ENCODE measurements at regions not wholly inside any gene's neighbourhood (a gene's known extent, or its start where the extent isn't known, plus 50 kb on each side); places are given as distances from the start of the nearest gene placed in this dataset.

DNA sequence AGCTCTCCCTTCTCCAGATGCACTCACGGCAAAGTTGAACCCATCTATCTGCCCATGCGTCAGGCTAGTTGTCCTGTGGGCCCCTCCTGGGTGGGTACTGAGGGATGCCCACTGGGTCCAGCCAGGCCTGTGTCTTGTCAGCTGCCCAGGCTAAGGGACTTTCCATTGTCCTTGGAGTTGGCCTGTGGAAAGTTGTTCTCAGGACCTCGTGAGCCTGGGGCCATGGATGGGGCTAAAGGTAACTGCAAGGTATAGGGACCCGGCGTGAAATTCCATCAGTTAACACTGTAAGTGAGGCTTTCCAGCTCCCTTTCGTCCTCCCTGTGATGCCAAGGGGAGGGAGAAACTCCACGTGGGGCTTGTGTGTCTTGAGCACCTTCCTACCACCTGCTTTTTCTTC lies 126.5 kb downstream of the CEBPB start:
- no peaks in the 10 kb centered on the region for H3K9me3 Mint-ChIP-seq
- H3K27ac Mint-ChIP-seq = no peak overlapping the region
- H3K4me1 Mint-ChIP-seq = peaks cover 6% of the 10 kb centered on the region
- peaks cover 26% of the 10 kb centered on the region for H3K27me3 Mint-ChIP-seq
- no peak for DNase-seq
- H3K4me3 Mint-ChIP-seq = no peak overlapping the region
- H3K36me3 Mint-ChIP-seq = no peaks in the 10 kb centered on the region

DNA sequence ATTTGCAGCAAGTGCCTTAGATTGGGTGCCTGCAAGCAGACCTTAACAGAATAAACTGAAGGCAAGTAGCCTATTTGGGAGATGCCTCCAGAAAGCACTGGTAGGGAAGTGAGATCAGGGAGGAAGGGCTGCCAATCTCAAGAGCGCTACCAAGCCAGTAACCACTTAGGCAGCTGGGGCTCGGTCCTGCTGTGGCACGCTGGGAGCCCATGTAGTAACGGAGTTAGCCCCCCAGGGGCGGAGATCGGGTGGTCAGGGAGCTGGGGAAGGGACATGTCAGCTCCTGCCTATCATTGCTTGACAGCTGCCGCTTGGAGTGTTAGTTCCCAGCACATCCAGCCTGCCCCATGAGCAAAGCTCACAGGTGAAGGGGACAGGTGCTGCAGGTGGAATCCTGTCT lies 127.0 kb downstream of the CEBPB start:
- Mint-ChIP-seq H3K27me3 (peaks cover 26% of the 10 kb centered on the region), H3K4me1 (peaks cover 6% of the 10 kb centered on the region), H3K9me3 (no peaks in the 10 kb centered on the region), H3K4me3 (no peak overlapping the region), H3K27ac (no peak overlapping the region), H3K36me3 (no peaks in the 10 kb centered on the region)
- DNase-seq = no peak

GRCh38 chr20:50318710-50319109 lies 128.1 kb downstream of the CEBPB start:
- H3K9me3 Mint-ChIP-seq = no peaks in the 10 kb centered on the region
- no peak for DNase-seq

DNA sequence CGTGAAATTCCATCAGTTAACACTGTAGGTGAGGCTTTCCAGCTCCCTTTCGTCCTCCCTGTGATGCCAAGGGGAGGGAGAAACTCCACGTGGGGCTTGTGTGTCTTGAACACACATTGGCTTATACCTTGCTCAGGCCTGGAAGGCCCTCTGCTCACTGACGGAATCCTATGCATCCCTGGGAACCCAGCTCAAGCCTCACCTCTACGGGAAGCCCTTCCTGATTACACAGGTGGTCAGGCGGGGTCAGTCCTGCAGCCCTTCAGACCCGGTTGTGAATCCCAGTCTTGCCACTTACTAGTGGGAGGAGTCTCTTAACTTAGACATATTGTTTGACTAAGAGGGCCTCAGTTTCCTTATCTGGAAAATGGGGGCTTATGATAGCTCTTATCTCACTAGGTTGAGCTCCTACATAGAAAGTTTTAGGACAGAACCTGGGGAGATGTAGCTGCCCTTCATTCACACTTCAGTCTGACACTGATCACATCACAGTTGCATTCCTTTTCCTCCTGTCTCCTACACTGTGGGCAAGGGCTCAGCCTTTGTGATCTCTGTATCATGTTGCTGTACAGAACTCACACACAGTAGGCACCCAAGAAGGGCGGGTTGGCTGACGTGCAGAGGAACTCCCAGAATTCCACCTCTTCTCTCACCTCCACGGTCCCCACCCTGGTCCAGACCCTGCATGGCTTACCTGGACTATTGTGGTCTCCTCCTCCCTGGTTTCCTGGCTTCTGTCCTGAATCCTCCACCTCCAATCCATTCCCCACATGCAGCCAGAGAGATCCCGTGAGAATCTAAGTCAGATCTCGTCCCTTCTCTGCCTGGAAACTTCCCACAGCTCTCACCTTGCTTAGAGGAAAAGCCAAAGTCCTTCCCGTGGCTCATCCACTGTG lies 129.6 kb downstream of the CEBPB start:
- Mint-ChIP-seq H3K36me3 (no peaks in the 10 kb centered on the region), H3K27ac (no peak overlapping the region), H3K4me1 (peaks cover 6% of the 10 kb centered on the region), H3K27me3 (peaks cover 18% of the 10 kb centered on the region), H3K9me3 (no peaks in the 10 kb centered on the region), H3K4me3 (no peak overlapping the region)
- no peak for DNase-seq

More at GRCh38 chr20:50318710-50319109, 128.1 kb downstream of the CEBPB start:
- Mint-ChIP-seq H3K27ac (no peak overlapping the region), H3K27me3 (peaks cover 21% of the 10 kb centered on the region), H3K4me1 (peaks cover 6% of the 10 kb centered on the region), H3K36me3 (no peaks in the 10 kb centered on the region), H3K4me3 (no peak overlapping the region)

DNA sequence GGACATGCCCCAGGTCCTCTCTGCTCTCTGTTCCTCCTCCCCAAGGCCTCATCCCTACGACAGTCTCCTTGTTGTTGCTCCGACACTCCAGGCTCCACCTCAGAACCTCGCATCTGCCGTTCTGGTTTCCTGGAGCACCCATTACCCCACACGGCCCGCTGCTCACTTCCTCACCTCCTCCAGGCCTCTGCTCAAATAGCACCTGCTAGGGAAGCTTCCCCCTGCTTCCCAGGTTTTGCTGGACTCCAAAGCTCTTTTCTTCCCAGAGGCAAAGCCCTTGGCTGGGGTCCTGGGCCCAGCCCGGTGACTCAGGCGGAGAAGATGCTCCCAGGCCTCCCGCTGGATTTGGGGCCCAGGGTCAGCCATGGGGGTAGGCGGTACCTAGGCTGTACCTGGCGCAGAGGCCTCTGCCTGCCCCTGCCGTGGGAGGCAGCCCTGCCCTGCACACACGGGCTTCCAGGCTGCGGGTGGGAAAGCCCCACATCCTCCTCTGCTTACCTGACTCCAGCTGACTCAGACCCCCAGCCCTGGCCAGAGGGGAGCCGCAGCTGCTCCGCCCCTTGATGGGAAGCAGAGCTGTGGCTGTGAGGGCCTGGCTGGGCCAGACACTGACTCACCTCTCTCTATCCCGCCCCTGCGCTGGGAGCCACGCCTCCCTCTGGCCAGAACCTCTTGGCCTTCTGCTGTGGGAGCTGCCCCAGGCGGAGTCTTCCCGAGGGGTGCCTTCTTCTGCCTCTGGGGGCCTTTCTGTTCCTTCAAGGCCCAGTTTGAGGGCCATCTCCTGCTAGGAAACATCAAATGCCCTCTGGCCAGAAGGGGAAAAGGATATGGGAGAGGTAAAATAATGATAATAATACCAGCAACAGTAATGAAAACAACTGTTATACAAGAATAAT lies 130.5 kb downstream of the CEBPB start:
- H3K36me3 Mint-ChIP-seq = no peaks in the 10 kb centered on the region
- H3K4me3 Mint-ChIP-seq = no peak overlapping the region
- DNase-seq = peak; percentile 47
- peaks cover 6% of the 10 kb centered on the region for H3K4me1 Mint-ChIP-seq
- H3K27ac Mint-ChIP-seq = no peak overlapping the region
- H3K9me3 Mint-ChIP-seq = no peaks in the 10 kb centered on the region
- peaks cover 11% of the 10 kb centered on the region for H3K27me3 Mint-ChIP-seq

- H3K4me3 Mint-ChIP-seq = no peak overlapping the region
- no peak for DNase-seq
- H3K36me3 Mint-ChIP-seq = no peaks in the 10 kb centered on the region
- H3K4me1 Mint-ChIP-seq = peaks cover 6% of the 10 kb centered on the region
- H3K9me3 Mint-ChIP-seq = no peaks in the 10 kb centered on the region
- H3K27me3 Mint-ChIP-seq = peaks cover 6% of the 10 kb centered on the region
- no peak overlapping the region for H3K27ac Mint-ChIP-seq
These were observed 131.3 kb downstream of the CEBPB start for GRCh38 chr20:50321797-50322480.

GRCh38 chr20:50322703-50323131 lies 132.1 kb downstream of the CEBPB start:
- no peak overlapping the region for H3K27ac Mint-ChIP-seq

GRCh38 chr20:50323209-50323608 lies 132.6 kb downstream of the CEBPB start:
- H3K9me3 Mint-ChIP-seq = no peaks in the 10 kb centered on the region
- no peak overlapping the region for H3K27ac Mint-ChIP-seq
- peaks cover 6% of the 10 kb centered on the region for H3K4me1 Mint-ChIP-seq
- peaks cover 5% of the 10 kb centered on the region for H3K27me3 Mint-ChIP-seq
- no peak overlapping the region for H3K4me3 Mint-ChIP-seq
- H3K36me3 Mint-ChIP-seq = no peaks in the 10 kb centered on the region
- DNase-seq = no peak

More at GRCh38 chr20:50322703-50323131, 132.1 kb downstream of the CEBPB start:
- Mint-ChIP-seq H3K36me3 (no peaks in the 10 kb centered on the region), H3K4me3 (no peak overlapping the region), H3K9me3 (no peaks in the 10 kb centered on the region), H3K27me3 (peaks cover 5% of the 10 kb centered on the region), H3K4me1 (peaks cover 6% of the 10 kb centered on the region)
- no peak for DNase-seq

- no peak for DNase-seq
- no peak overlapping the region for H3K27ac Mint-ChIP-seq
- H3K4me3 Mint-ChIP-seq = no peak overlapping the region
- H3K27me3 Mint-ChIP-seq = peaks cover 5% of the 10 kb centered on the region
- no peaks in the 10 kb centered on the region for H3K9me3 Mint-ChIP-seq
- H3K36me3 Mint-ChIP-seq = no peaks in the 10 kb centered on the region
- H3K4me1 Mint-ChIP-seq = no peaks in the 10 kb centered on the region
These were observed 133.4 kb downstream of the CEBPB start for GRCh38 chr20:50323777-50324775.

- no peak overlapping the region for H3K4me3 Mint-ChIP-seq
- no peaks in the 10 kb centered on the region for H3K36me3 Mint-ChIP-seq
- no peak for DNase-seq
These were observed 134.6 kb downstream of the CEBPB start for GRCh38 chr20:50325215-50325614.

DNA sequence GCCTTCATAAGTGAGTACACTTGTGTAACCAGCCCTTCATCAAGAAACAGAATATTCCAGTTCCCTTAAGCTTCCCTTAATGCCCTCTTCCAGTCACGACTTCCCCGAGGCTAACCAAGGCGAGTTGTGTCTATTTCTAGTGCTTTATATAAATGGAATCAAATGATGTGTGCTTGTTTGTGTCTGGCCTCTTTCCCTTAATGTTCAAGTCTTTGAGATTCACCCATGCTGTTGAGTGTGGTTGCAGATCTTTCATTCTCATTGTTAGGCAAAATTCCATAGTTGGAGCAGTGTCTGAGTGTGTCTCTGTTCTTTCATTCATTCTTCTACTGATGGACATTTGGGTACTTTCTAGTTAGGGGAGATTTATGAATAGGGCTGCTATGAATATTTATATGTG lies 135.0 kb downstream of the CEBPB start:
- Mint-ChIP-seq H3K36me3 (no peaks in the 10 kb centered on the region), H3K9me3 (no peaks in the 10 kb centered on the region), H3K4me1 (no peaks in the 10 kb centered on the region), H3K4me3 (no peak overlapping the region), H3K27ac (no peak overlapping the region), H3K27me3 (peaks cover 12% of the 10 kb centered on the region)
- no peak for DNase-seq

More at GRCh38 chr20:50325215-50325614, 134.6 kb downstream of the CEBPB start:
- Mint-ChIP-seq H3K27me3 (peaks cover 11% of the 10 kb centered on the region), H3K9me3 (no peaks in the 10 kb centered on the region), H3K27ac (no peak overlapping the region), H3K4me1 (no peaks in the 10 kb centered on the region)

GRCh38 chr20:50327666-50328065 lies 137.0 kb downstream of the CEBPB start:
- Mint-ChIP-seq H3K27ac (no peak overlapping the region), H3K4me3 (no peak overlapping the region), H3K9me3 (no peaks in the 10 kb centered on the region), H3K4me1 (no peaks in the 10 kb centered on the region), H3K36me3 (no peaks in the 10 kb centered on the region), H3K27me3 (peaks cover 19% of the 10 kb centered on the region)
- no peak for DNase-seq

- Mint-ChIP-seq H3K9me3 (no peaks in the 10 kb centered on the region), H3K27ac (no peak overlapping the region), H3K4me3 (no peak overlapping the region), H3K27me3 (peaks cover 25% of the 10 kb centered on the region), H3K36me3 (no peaks in the 10 kb centered on the region), H3K4me1 (no peaks in the 10 kb centered on the region)
- no peak for DNase-seq
These were observed 137.8 kb downstream of the CEBPB start for GRCh38 chr20:50328222-50328979.
